ENCODE measurements at regions not wholly inside any gene's neighbourhood (a gene's known extent, or its start where the extent isn't known, plus 50 kb on each side); places are given as distances from the start of the nearest gene placed in this dataset.

DNA sequence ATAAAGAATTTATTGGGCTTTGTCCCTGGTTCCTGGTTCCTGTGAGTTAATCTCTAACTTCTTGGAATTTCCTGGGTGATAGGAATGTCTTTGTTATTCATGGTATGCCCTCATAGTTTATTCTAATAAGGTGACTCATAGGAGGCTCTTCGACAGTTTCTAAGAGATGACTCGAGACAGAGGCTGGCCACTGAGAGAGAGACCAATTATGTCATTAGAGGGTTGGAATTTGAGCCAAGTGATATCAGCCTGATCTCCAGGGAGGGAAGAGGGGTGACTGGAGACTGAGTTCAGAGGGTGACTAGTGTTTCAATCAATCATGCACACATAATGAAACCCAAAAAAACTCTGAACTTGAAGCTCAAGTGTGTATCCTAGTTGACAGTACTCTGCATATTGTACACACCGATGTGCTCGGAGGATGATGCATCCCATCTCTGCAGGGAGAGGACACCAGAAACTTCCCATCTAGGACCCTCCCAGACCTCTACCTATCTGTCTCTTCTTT lies 185.7 kb downstream of the MTCL1 start:
- no peak overlapping the region for H3K27ac ChIP-seq (ENCODE audit: low read length)
- no peak overlapping the region for H3K4me3 ChIP-seq (ENCODE audit: low read depth in 1 of 2, low read length in 2 of 2)
- TF ChIP-seq, protein P1, sequence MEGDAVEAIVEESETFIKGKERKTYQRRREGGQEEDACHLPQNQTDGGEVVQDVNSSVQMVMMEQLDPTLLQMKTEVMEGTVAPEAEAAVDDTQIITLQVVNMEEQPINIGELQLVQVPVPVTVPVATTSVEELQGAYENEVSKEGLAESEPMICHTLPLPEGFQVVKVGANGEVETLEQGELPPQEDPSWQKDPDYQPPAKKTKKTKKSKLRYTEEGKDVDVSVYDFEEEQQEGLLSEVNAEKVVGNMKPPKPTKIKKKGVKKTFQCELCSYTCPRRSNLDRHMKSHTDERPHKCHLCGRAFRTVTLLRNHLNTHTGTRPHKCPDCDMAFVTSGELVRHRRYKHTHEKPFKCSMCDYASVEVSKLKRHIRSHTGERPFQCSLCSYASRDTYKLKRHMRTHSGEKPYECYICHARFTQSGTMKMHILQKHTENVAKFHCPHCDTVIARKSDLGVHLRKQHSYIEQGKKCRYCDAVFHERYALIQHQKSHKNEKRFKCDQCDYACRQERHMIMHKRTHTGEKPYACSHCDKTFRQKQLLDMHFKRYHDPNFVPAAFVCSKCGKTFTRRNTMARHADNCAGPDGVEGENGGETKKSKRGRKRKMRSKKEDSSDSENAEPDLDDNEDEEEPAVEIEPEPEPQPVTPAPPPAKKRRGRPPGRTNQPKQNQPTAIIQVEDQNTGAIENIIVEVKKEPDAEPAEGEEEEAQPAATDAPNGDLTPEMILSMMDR (IDR thresholded peaks at IDR 0.05; ENCODE audit: borderline replicate concordance, extremely low read depth, low read length, poor library complexity, severe bottlenecking): no peak
- TF ChIP-seq EZH2 (IDR thresholded peaks at IDR 0.05; ENCODE audit: borderline replicate concordance, low read depth, low read length, severe bottlenecking): no peak
- H4K20me1 ChIP-seq (ENCODE audit: insufficient read depth, low read length): no peaks in the 10 kb centered on the region
- H3K9ac ChIP-seq (ENCODE audit: low read depth, low read length): no peak overlapping the region
- ATAC-seq (ENCODE audit: insufficient read depth, low read depth): no peak
- no peaks in the 10 kb centered on the region for H3K36me3 ChIP-seq (ENCODE audit: insufficient read depth, low read length)
- H2AFZ ChIP-seq (ENCODE audit: low read depth, low read length): no peak overlapping the region
- H3K9me3 ChIP-seq (ENCODE audit: insufficient read depth, low read length, severe bottlenecking): peaks cover 3% of the 10 kb centered on the region
- no peaks in the 10 kb centered on the region for H3K27me3 ChIP-seq (ENCODE audit: insufficient read depth, low read length, poor library complexity)
- H3K4me1 ChIP-seq (ENCODE audit: insufficient read depth, low read length): no peaks in the 10 kb centered on the region
- no peak for DNase-seq
- H3K4me2 ChIP-seq (ENCODE audit: insufficient read depth, low read length): no peak overlapping the region
- H3K79me2 ChIP-seq (ENCODE audit: insufficient read depth, low read length): no peaks in the 10 kb centered on the region

DNA sequence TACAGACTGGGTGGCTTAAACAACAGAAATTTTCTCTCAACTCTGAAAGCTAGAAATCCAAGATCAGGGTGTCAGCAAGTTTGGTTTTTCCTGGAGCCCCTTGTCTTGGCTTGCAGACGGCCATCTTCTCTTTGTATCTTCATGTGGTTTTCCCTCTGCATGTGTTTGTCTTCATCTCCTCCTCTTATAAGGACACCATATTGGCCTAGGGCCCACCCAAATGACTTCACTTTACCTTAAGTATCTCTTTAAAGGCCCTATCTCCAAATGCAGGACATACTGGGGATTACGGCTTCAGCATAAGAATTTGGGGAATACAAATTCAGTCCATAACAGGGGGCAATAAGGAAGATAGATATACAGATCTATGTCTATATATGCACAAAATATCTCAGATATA lies 187.9 kb downstream of the MTCL1 start:
- no peak overlapping the region for H3K27ac ChIP-seq (ENCODE audit: low read length)
- H4K20me1 ChIP-seq (ENCODE audit: insufficient read depth, low read length): no peaks in the 10 kb centered on the region
- H3K4me2 ChIP-seq (ENCODE audit: insufficient read depth, low read length): no peak overlapping the region
- DNase-seq: no peak
- H3K36me3 ChIP-seq (ENCODE audit: insufficient read depth, low read length): no peaks in the 10 kb centered on the region
- no peak overlapping the region for H3K9ac ChIP-seq (ENCODE audit: low read depth, low read length)
- H3K27me3 ChIP-seq (ENCODE audit: insufficient read depth, low read length, poor library complexity): no peaks in the 10 kb centered on the region
- H3K79me2 ChIP-seq (ENCODE audit: insufficient read depth, low read length): no peaks in the 10 kb centered on the region
- no peak overlapping the region for H2AFZ ChIP-seq (ENCODE audit: low read depth, low read length)
- TF ChIP-seq EZH2 (IDR thresholded peaks at IDR 0.05; ENCODE audit: borderline replicate concordance, low read depth, low read length, severe bottlenecking): no peak
- TF ChIP-seq, protein P1 (IDR thresholded peaks at IDR 0.05; ENCODE audit: borderline replicate concordance, extremely low read depth, low read length, poor library complexity, severe bottlenecking): no peak
- ATAC-seq (ENCODE audit: insufficient read depth, low read depth): no peak
- peaks cover 3% of the 10 kb centered on the region for H3K9me3 ChIP-seq (ENCODE audit: insufficient read depth, low read length, severe bottlenecking)
- no peaks in the 10 kb centered on the region for H3K4me1 ChIP-seq (ENCODE audit: insufficient read depth, low read length)
- H3K4me3 ChIP-seq (ENCODE audit: low read depth in 1 of 2, low read length in 2 of 2): no peak overlapping the region

DNA sequence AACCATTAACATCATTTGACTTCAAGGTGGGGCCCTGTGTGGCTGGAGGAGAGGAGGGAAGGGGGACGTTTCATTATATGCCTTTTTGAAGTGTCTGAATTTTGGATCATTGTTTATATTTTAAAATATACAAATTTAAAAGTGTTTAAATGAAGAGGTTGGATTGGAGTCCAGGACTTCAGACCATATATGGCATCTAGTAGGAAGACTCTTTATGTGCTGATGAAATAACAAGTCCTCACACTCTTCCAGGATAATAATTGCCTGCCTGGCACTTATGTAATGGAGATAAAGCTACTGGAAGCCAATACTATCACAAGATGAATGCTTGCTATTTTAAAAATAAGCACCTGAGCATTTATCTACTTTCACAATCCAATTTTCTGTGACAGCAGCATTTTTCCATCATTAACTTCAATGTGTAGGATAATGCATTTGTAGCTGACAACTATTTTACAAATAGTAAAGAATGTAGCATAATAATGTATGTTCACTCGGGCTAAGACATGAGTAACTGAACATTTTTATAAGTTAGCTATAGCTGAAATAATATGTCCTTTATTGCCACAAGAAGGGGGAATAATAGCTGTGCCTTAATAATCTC lies 188.4 kb downstream of the MTCL1 start:
- no peak for ATAC-seq (ENCODE audit: insufficient read depth, low read depth)

More for the DNA sequence above, 188.4 kb downstream of the MTCL1 start:
- H3K27ac ChIP-seq (ENCODE audit: low read length): no peak overlapping the region
- no peak overlapping the region for H3K4me3 ChIP-seq (ENCODE audit: low read depth in 1 of 2, low read length in 2 of 2)
- no peak for DNase-seq
- no peaks in the 10 kb centered on the region for H3K79me2 ChIP-seq (ENCODE audit: insufficient read depth, low read length)
- H3K9ac ChIP-seq (ENCODE audit: low read depth, low read length): no peak overlapping the region
- H3K4me2 ChIP-seq (ENCODE audit: insufficient read depth, low read length): no peak overlapping the region
- H4K20me1 ChIP-seq (ENCODE audit: insufficient read depth, low read length): no peaks in the 10 kb centered on the region
- H2AFZ ChIP-seq (ENCODE audit: low read depth, low read length): no peak overlapping the region
- H3K27me3 ChIP-seq (ENCODE audit: insufficient read depth, low read length, poor library complexity): no peaks in the 10 kb centered on the region
- peaks cover 3% of the 10 kb centered on the region for H3K9me3 ChIP-seq (ENCODE audit: insufficient read depth, low read length, severe bottlenecking)
- TF ChIP-seq EZH2 (IDR thresholded peaks at IDR 0.05; ENCODE audit: borderline replicate concordance, low read depth, low read length, severe bottlenecking): no peak
- TF ChIP-seq, protein P1 (IDR thresholded peaks at IDR 0.05; ENCODE audit: borderline replicate concordance, extremely low read depth, low read length, poor library complexity, severe bottlenecking): no peak
- H3K4me1 ChIP-seq (ENCODE audit: insufficient read depth, low read length): no peaks in the 10 kb centered on the region
- H3K36me3 ChIP-seq (ENCODE audit: insufficient read depth, low read length): no peaks in the 10 kb centered on the region

Measured in DND-41 (cell line).